Suprapubic skin (tissue), 4 donors: ENCODE measurements at regions not wholly inside any gene's neighbourhood (a gene's known extent, or its start where the extent isn't known, plus 50 kb on each side); places are given as distances from the start of the nearest gene placed in this dataset.

Experiments used
- CTCF ChIP-seq, 2 donors: fragments of 200-600 bp in 1 of 2; fragments of 450-650 bp in 1 of 2; sonication (generic) in 1 of 2; IDR thresholded peaks; one replicate each; pipeline ENCODE4 v1.5.1; 2016 to 2019; ENCODE audit warnings: antibody characterized with exemption in 2 of 2, mild to moderate bottlenecking in 1 of 2, moderate library complexity in 1 of 2
- EP300 ChIP-seq: sonication (generic); formaldehyde crosslinking; IDR thresholded peaks from one replicate; pipeline ENCODE4 v1.6.1; 2017; ENCODE audit warnings: antibody characterized with exemption
- POLR2A ChIP-seq, 2 donors: fragments of 450-650 bp; IDR thresholded peaks; one replicate each; pipeline ENCODE4 v1.6.1; 2017; ENCODE audit warnings: antibody characterized with exemption in 2 of 2, mild to moderate bottlenecking in 2 of 2, moderate library complexity in 2 of 2
- POLR2AphosphoS5 ChIP-seq, 3 donors: sonication (generic); formaldehyde crosslinking; IDR thresholded peaks; one replicate each; pipeline ENCODE4 v1.6.1; 2017; ENCODE audit warnings: antibody characterized with exemption in 3 of 3

GRCh38 chr3:23135026-23135785, 67.9 kb upstream of the UBE2E2 start:
- TF ChIP-seq EP300 (no peak), CTCF (IDR thresholded peaks at IDR 0.05) (no peak), POLR2AphosphoS5 (IDR thresholded peaks at IDR 0.05) (no peak), POLR2A (IDR thresholded peaks at IDR 0.05) (no peak)
